Esophagus muscularis mucosa (tissue), 3 donors: ENCODE measurements at regions not wholly inside any gene's neighbourhood (a gene's known extent, or its start where the extent isn't known, plus 50 kb on each side); places are given as distances from the start of the nearest gene placed in this dataset.

Experiments
- CTCF ChIP-seq, 3 experiments: fragments of 200-600 bp in 2 of 3; fragments of 450-650 bp in 1 of 3; sonication (generic) in 2 of 3; IDR thresholded peaks; one replicate each; pipeline ENCODE4 v1.5.1; 2017 to 2019; ENCODE audit warnings: antibody characterized with exemption in 3 of 3, mild to moderate bottlenecking in 2 of 3, moderate library complexity in 1 of 3
- EP300 ChIP-seq: sonication (generic); formaldehyde crosslinking; IDR thresholded peaks from one replicate; pipeline ENCODE4 v1.6.1; 2017; ENCODE audit warnings: antibody characterized with exemption

GRCh38 chr5:74400067-74400466 lies 240.5 kb downstream of the ENC1 start:
- TF ChIP-seq CTCF (IDR thresholded peaks at IDR 0.05) (no peak), EP300 (no peak)
